Transverse colon (tissue), 4 donors: ENCODE measurements at regions not wholly inside any gene's neighbourhood (a gene's known extent, or its start where the extent isn't known, plus 50 kb on each side); places are given as distances from the start of the nearest gene placed in this dataset.

Experiments
- DNase-seq: peaks from one replicate; pipeline ENCODE4 v3.0.0-alpha.2; 2019
- H3K27ac ChIP-seq, 4 donors: fragments of 200-600 bp; sonication (generic); 2 replicates each; pipeline ENCODE4 v1.5.1; 2016 to 2018; ENCODE audit warnings: inconsistent platforms in 4 of 4
- H3K27me3 ChIP-seq: fragments of 200-600 bp; sonication (generic); 2 replicates; pipeline ENCODE4 v1.5.1; 2017; ENCODE audit warnings: inconsistent platforms
- H3K36me3 ChIP-seq, 4 donors: fragments of 200-600 bp; sonication (generic); 2 replicates each; pipeline ENCODE4 v1.5.1; 2017 to 2019; ENCODE audit warnings: inconsistent platforms in 4 of 4
- H3K4me1 ChIP-seq, 4 donors: fragments of 200-600 bp; sonication (generic); 2 replicates each; pipeline ENCODE4 v1.5.1; 2017 to 2020; ENCODE audit warnings: inconsistent platforms in 4 of 4
- H3K4me3 ChIP-seq, 4 donors: fragments of 200-600 bp; sonication (generic); 1 replicate in 1 of 4; 2 replicates in 3 of 4; pipeline versions ENCODE4 v1.5.1 to v1.6.1; 2017 to 2019; ENCODE audit warnings: inconsistent platforms in 4 of 4
- H3K9me3 ChIP-seq, 2 donors: fragments of 200-600 bp; sonication (generic); 2 replicates each; pipeline ENCODE4 v1.5.1; 2017 to 2019; ENCODE audit warnings: inconsistent platforms in 2 of 2
- CTCF ChIP-seq, 5 experiments: fragments of 200-600 bp in 3 of 5; fragments of 450-650 bp in 2 of 5; sonication (generic) in 3 of 5; IDR thresholded peaks; 1 replicate in 2 of 5; 2 replicates in 3 of 5; pipeline ENCODE4 v1.5.1; 2016 to 2017; ENCODE audit warnings: antibody characterized with exemption in 5 of 5, inconsistent platforms in 3 of 5, mild to moderate bottlenecking in 2 of 5, moderate library complexity in 1 of 5
- EP300 ChIP-seq: sonication (generic); formaldehyde crosslinking; IDR thresholded peaks from one replicate; pipeline ENCODE4 v1.6.1; 2017; ENCODE audit warnings: antibody characterized with exemption, low read depth
- POLR2A ChIP-seq: fragments of 450-650 bp; IDR thresholded peaks from one replicate; pipeline ENCODE4 v1.6.1; 2016; ENCODE audit warnings: antibody characterized with exemption, mild to moderate bottlenecking, moderate library complexity
- POLR2AphosphoS5 ChIP-seq, 3 donors: sonication (generic); formaldehyde crosslinking; IDR thresholded peaks; one replicate each; pipeline ENCODE4 v1.6.1; 2016; ENCODE audit warnings: antibody characterized with exemption in 3 of 3
- WGBS, 2 donors: methylation state at CpG; one replicate each; pipeline ENCODE4 v1.1.5; 2018; ENCODE audit warnings: low coverage in 1 of 2; 5-methylcytosine and 5-hydroxymethylcytosine counted together
- in situ Hi-C, 4 donors: fragments of 200-750 bp; cut with MboI; loops; one replicate each; pipeline versions ENCODE4 v1.15.0 to v1.15.1; 2017; ENCODE audit warnings: low sequenced_read_pairs in 3 of 4, low pct_ligation_motif_present in 1 of 4, low pct_unique_long_range_greater_than_20kb in 1 of 4
- intact Hi-C: fragments of 100-400 bp; cut with DNase I; formaldehyde crosslinking; loops from one replicate; pipeline ENCODE4 v1.15.1; 2023; ENCODE audit warnings: low total_unique reads

DNA sequence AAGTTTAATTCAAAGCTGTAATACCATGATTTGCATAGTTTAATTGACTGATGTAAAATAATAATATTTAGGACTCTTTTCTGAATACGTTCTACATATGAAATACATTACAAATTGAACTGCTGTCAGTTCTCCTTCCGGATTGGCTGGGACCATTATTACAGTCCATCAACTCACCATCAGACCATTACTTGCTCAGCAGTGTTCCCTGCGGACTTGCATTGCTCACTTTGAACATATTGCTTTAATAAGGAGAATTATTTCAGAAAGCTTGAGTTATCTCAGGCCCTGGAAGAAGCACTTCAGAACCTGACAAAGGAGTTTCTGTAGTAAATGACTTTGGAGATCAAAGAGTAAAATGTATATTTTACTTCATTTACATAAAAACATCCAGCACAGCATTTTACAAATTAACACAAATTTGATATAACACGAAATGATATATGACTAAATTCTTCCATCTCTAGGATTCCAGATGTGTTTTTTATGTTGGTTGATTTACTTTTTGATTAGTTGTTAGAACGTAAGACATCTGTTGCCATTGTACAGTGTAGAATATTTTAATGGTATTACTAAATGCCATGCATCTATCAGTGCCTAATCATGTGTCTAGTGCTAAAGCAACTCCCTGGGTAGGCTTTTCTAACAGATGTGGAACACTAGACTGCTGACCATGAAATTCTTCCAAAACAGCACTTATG, 418.5 kb upstream of the SEMA3A start:
- Histone ChIP-seq H3K4me3 (no peak overlapping the region), H3K9me3 (no peaks in the 10 kb centered on the region), H3K36me3 (no peaks in the 10 kb centered on the region), H3K4me1 (no peaks in the 10 kb centered on the region), H3K27ac (no peak overlapping the region), H3K27me3 (no peaks in the 10 kb centered on the region)
- DNase-seq = no peak
- intact Hi-C loops = no loop called here
- WGBS, 2 donors = 68 to 78% methylated on average over 4 to 5 of the region's 5 CpGs
- in situ Hi-C loops = no loop called here
- TF ChIP-seq POLR2AphosphoS5 (IDR thresholded peaks at IDR 0.05) (no peak), POLR2A (no peak)

DNA sequence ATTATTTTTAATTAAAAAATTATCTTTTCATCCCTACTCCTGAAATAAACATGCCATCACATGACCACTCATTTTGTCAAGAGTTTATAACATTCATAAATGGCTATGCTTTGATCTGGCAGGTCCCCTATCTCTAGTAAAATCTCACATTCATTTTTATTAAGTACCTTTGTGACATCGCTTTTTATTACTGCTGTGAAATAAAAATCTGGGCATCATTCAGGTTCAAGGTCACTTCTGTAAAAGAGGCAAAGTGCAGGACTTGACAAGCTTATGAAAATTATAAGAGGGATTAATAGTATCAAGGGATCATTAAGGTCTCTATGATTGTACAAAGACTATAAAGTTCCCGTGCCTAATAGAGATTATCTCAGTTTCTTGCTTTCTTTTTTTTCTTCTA, 416.8 kb upstream of the SEMA3A start:
- H3K9me3 ChIP-seq = no peaks in the 10 kb centered on the region
- no peaks in the 10 kb centered on the region for H3K4me1 ChIP-seq
- TF ChIP-seq POLR2A (no peak), CTCF (IDR thresholded peaks at IDR 0.05) (no peak), POLR2AphosphoS5 (IDR thresholded peaks at IDR 0.05) (no peak), EP300 (no peak)
- WGBS, 2 donors = 61 to 64% methylated on average over 2 of the region's 2 CpGs
- no peak for DNase-seq
- no peak overlapping the region for H3K4me3 ChIP-seq
- H3K27me3 ChIP-seq = no peaks in the 10 kb centered on the region
- intact Hi-C loops (no loop called here), in situ Hi-C loops (no loop called here)
- H3K36me3 ChIP-seq = no peaks in the 10 kb centered on the region
- H3K27ac ChIP-seq = no peak overlapping the region

- intact Hi-C loops = no loop called here
- WGBS, 2 donors = 83 to 88% methylated on average over 4 of the region's 4 CpGs
- no peak overlapping the region for H3K27ac ChIP-seq
- H3K4me3 ChIP-seq = no peak overlapping the region
- TF ChIP-seq POLR2AphosphoS5 (IDR thresholded peaks at IDR 0.05) = no peak
- TF ChIP-seq EP300 = no peak
- no peak for TF ChIP-seq CTCF (IDR thresholded peaks at IDR 0.05)
- TF ChIP-seq POLR2A = no peak
- no peaks in the 10 kb centered on the region for H3K4me1 ChIP-seq
- no peaks in the 10 kb centered on the region for H3K36me3 ChIP-seq
- no peaks in the 10 kb centered on the region for H3K9me3 ChIP-seq
- DNase-seq = no peak
- H3K27me3 ChIP-seq = no peaks in the 10 kb centered on the region
- in situ Hi-C loops = no loop called here
Observed at GRCh38 chr7:84610390-84610789, 415.8 kb upstream of the SEMA3A start.

GRCh38 chr7:84605301-84605700, 410.7 kb upstream of the SEMA3A start:
- Histone ChIP-seq H3K4me3 (no peak overlapping the region), H3K9me3 (no peaks in the 10 kb centered on the region), H3K4me1 (no peaks in the 10 kb centered on the region), H3K27me3 (no peaks in the 10 kb centered on the region), H3K27ac (no peak overlapping the region), H3K36me3 (no peaks in the 10 kb centered on the region)
- in situ Hi-C loops (no loop called here), intact Hi-C loops (no loop called here)
- DNase-seq = no peak
- TF ChIP-seq CTCF (IDR thresholded peaks at IDR 0.05) (no peak), POLR2AphosphoS5 (IDR thresholded peaks at IDR 0.05) (no peak), POLR2A (no peak), EP300 (no peak)
- 50 to 74% methylated on average over 2 of the region's 2 CpGs for WGBS, 2 donors

DNA sequence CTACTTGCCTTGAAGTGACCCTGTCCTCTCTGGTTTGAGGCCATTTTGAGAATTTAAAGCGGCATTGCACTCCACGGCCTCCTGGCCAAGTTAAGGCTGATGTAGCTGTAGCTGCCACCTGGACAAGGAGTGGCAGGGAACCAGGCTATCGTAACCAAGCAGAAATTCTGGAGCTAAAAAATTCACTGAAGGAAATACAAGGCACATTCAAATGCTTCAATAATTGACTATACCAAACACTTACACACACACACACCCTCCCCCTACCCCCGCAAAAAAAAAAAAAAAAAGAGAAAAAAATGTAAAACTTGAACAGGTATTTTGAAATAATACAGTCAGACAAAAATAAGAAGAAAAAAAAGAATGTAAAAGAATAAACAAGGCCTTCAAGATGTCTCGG, 409.0 kb upstream of the SEMA3A start:
- DNase-seq = no peak
- intact Hi-C loops (no loop called here), in situ Hi-C loops (no loop called here)
- H3K27me3 ChIP-seq = no peaks in the 10 kb centered on the region
- TF ChIP-seq POLR2A (no peak), POLR2AphosphoS5 (IDR thresholded peaks at IDR 0.05) (no peak), EP300 (no peak), CTCF (IDR thresholded peaks at IDR 0.05) (no peak)
- no peak overlapping the region for H3K4me3 ChIP-seq
- H3K27ac ChIP-seq = no peak overlapping the region
- no peaks in the 10 kb centered on the region for H3K9me3 ChIP-seq
- WGBS, 2 donors = 69 to 92% methylated on average over 2 to 5 of the region's 5 CpGs
- no peaks in the 10 kb centered on the region for H3K4me1 ChIP-seq
- no peaks in the 10 kb centered on the region for H3K36me3 ChIP-seq
